WTC11 (cell line): ENCODE measurements at regions not wholly inside any gene's neighbourhood (a gene's known extent, or its start where the extent isn't known, plus 50 kb on each side); places are given as distances from the start of the nearest gene placed in this dataset.

ENCODE experiments used
- ATAC-seq: fragments of 200-7000 bp; cut with Tn5 transposase; 2 replicates; pipeline ENCODE4 v1.10.0; 2021; ENCODE audit warnings: mild to moderate bottlenecking, moderate library complexity
- CTCF ChIA-PET: fragments of 300-600 bp; sonication (Branson Sonifier 250); formaldehyde crosslinking; loops from one replicate; lab custom pipeline; 2021; ENCODE audit warnings: antibody characterized with exemption; lab: Charles Lee
- POLR2A ChIA-PET: fragments of 350-600 bp; sonication (Branson Sonifier 250); formaldehyde crosslinking; loops from one replicate; lab custom pipeline; 2021; ENCODE audit warnings: antibody characterized with exemption; lab: Charles Lee
- DNase-seq: peaks from one replicate; pipeline ENCODE4 v3.0.0; 2021; ENCODE audit warnings: low spot score
- H3K27ac Mint-ChIP-seq: 2 replicates; pipeline ENCODE4 v1.8.0; 2021; ENCODE audit warnings: mixed read lengths
- H3K27me3 Mint-ChIP-seq: 2 replicates; pipeline ENCODE4 v1.8.0; 2021; ENCODE audit warnings: low read depth, mild to moderate bottlenecking, moderate library complexity, mixed read lengths
- H3K36me3 Mint-ChIP-seq: 2 replicates; pipeline ENCODE4 v1.8.0; 2021; ENCODE audit warnings: mixed read lengths
- H3K4me1 Mint-ChIP-seq: 2 replicates; pipeline ENCODE4 v1.8.0; 2022; ENCODE audit warnings: mixed read lengths
- H3K4me3 Mint-ChIP-seq: 2 replicates; pipeline ENCODE4 v1.8.0; 2021; ENCODE audit warnings: mild to moderate bottlenecking, moderate library complexity, mixed read lengths
- H3K9me3 Mint-ChIP-seq: 2 replicates; pipeline ENCODE4 v1.8.0; 2021; ENCODE audit warnings: mixed read lengths
- CBFB ChIP-seq: sonication (generic); formaldehyde crosslinking; IDR thresholded peaks from 2 replicates; pipeline ENCODE4 v1.8.1; 2022; ENCODE audit warnings: mild to moderate bottlenecking, low read depth, missing genetic modification reagents
- FOXP1 ChIP-seq: sonication (generic); formaldehyde crosslinking; IDR thresholded peaks from 2 replicates; pipeline ENCODE4 v1.8.0; 2022; ENCODE audit warnings: missing genetic modification reagents, mild to moderate bottlenecking, moderate library complexity, borderline replicate concordance
- IRF2 ChIP-seq: sonication (generic); formaldehyde crosslinking; IDR thresholded peaks from 2 replicates; pipeline ENCODE4 v1.8.0; 2022; ENCODE audit warnings: low read depth, missing genetic modification reagents, borderline replicate concordance
- KAT7 ChIP-seq: sonication (generic); formaldehyde crosslinking; IDR thresholded peaks from 2 replicates; pipeline ENCODE4 v1.8.1; 2023; ENCODE audit warnings: missing genetic modification reagents, mild to moderate bottlenecking, borderline replicate concordance
- MXD4 ChIP-seq: fragments of 250-450 bp; sonication (Bioruptor Pico); IDR thresholded peaks from 2 replicates; pipeline ENCODE4 v1.8.0; 2021; ENCODE audit warnings: mild to moderate bottlenecking, moderate library complexity, borderline replicate concordance
- MYBL2 ChIP-seq: sonication (generic); formaldehyde crosslinking; IDR thresholded peaks from 2 replicates; pipeline ENCODE4 v1.8.1; 2023; ENCODE audit warnings: mild to moderate bottlenecking, moderate library complexity, missing genetic modification reagents
- NR1H2 ChIP-seq: sonication (generic); formaldehyde crosslinking; IDR thresholded peaks from 2 replicates; pipeline ENCODE4 v1.9.0; 2021; ENCODE audit warnings: mild to moderate bottlenecking, moderate library complexity, missing genetic modification reagents
- NR3C1 ChIP-seq: sonication (generic); formaldehyde crosslinking; conservative IDR thresholded peaks from 2 replicates; pipeline ENCODE4 v1.8.1; 2023; ENCODE audit warnings: low read depth, mild to moderate bottlenecking, missing genetic modification reagents
- OVOL2 ChIP-seq: fragments of 250-450 bp; sonication (Bioruptor Pico); IDR thresholded peaks from 2 replicates; pipeline ENCODE4 v1.9.0; 2021; ENCODE audit warnings: mild to moderate bottlenecking, borderline replicate concordance
- RELA ChIP-seq: sonication (generic); formaldehyde crosslinking; IDR thresholded peaks from 2 replicates; pipeline ENCODE4 v1.8.1; 2022; ENCODE audit warnings: missing genetic modification reagents, mild to moderate bottlenecking, borderline replicate concordance
- SP1 ChIP-seq: sonication (generic); formaldehyde crosslinking; conservative IDR thresholded peaks from 2 replicates; pipeline ENCODE4 v1.8.1; 2022; ENCODE audit warnings: missing genetic modification reagents
- USF1 ChIP-seq: sonication (generic); formaldehyde crosslinking; IDR thresholded peaks from 2 replicates; pipeline ENCODE4 v1.8.0; 2022; ENCODE audit warnings: mild to moderate bottlenecking, missing genetic modification reagents
- ZNF121 ChIP-seq: sonication (generic); formaldehyde crosslinking; IDR thresholded peaks from 2 replicates; pipeline ENCODE4 v1.8.0; 2023; ENCODE audit warnings: missing genetic modification reagents
- TF ChIP-seq, protein P1 (sequence below): sonication (generic); formaldehyde crosslinking; IDR thresholded peaks from 2 replicates; pipeline ENCODE4 v1.8.1; 2023; ENCODE audit warnings: mild to moderate bottlenecking, missing genetic modification reagents, borderline replicate concordance
- TF ChIP-seq, protein P2 (sequence below): sonication (generic); formaldehyde crosslinking; IDR thresholded peaks from 2 replicates; pipeline ENCODE4 v1.8.1; 2022; ENCODE audit warnings: mild to moderate bottlenecking, moderate library complexity, missing genetic modification reagents
- TF ChIP-seq, protein P3 (sequence below): fragments of 250-450 bp; sonication (Bioruptor Pico); IDR thresholded peaks from 2 replicates; pipeline ENCODE4 v1.9.0; 2021; ENCODE audit warnings: moderate library complexity, mild to moderate bottlenecking, inconsistent platforms, borderline replicate concordance
- TF ChIP-seq, protein P4 (sequence below): sonication (generic); formaldehyde crosslinking; IDR thresholded peaks from 2 replicates; pipeline ENCODE4 v1.8.1; 2023; ENCODE audit warnings: mild to moderate bottlenecking, missing genetic modification reagents, moderate library complexity
- TF ChIP-seq, protein P5 (sequence below): sonication (generic); formaldehyde crosslinking; conservative IDR thresholded peaks from 2 replicates; pipeline ENCODE4 v1.8.1; 2022; ENCODE audit warnings: mild to moderate bottlenecking, missing genetic modification reagents
- TF ChIP-seq, protein P6 (sequence below): sonication (generic); formaldehyde crosslinking; IDR thresholded peaks from 2 replicates; pipeline ENCODE4 v1.8.0; 2023; ENCODE audit warnings: mild to moderate bottlenecking, missing genetic modification reagents

- TF ChIP-seq, protein P1, sequence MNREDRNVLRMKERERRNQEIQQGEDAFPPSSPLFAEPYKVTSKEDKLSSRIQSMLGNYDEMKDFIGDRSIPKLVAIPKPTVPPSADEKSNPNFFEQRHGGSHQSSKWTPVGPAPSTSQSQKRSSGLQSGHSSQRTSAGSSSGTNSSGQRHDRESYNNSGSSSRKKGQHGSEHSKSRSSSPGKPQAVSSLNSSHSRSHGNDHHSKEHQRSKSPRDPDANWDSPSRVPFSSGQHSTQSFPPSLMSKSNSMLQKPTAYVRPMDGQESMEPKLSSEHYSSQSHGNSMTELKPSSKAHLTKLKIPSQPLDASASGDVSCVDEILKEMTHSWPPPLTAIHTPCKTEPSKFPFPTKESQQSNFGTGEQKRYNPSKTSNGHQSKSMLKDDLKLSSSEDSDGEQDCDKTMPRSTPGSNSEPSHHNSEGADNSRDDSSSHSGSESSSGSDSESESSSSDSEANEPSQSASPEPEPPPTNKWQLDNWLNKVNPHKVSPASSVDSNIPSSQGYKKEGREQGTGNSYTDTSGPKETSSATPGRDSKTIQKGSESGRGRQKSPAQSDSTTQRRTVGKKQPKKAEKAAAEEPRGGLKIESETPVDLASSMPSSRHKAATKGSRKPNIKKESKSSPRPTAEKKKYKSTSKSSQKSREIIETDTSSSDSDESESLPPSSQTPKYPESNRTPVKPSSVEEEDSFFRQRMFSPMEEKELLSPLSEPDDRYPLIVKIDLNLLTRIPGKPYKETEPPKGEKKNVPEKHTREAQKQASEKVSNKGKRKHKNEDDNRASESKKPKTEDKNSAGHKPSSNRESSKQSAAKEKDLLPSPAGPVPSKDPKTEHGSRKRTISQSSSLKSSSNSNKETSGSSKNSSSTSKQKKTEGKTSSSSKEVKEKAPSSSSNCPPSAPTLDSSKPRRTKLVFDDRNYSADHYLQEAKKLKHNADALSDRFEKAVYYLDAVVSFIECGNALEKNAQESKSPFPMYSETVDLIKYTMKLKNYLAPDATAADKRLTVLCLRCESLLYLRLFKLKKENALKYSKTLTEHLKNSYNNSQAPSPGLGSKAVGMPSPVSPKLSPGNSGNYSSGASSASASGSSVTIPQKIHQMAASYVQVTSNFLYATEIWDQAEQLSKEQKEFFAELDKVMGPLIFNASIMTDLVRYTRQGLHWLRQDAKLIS (CRISPR knock-in tag), result no peak
- no peak for TF ChIP-seq NR3C1 (CRISPR knock-in tag)
- TF ChIP-seq MXD4, result no peak
- TF ChIP-seq NR1H2 (CRISPR knock-in tag), result no peak
- TF ChIP-seq SP1 (CRISPR knock-in tag), result no peak
- TF ChIP-seq, protein P2, sequence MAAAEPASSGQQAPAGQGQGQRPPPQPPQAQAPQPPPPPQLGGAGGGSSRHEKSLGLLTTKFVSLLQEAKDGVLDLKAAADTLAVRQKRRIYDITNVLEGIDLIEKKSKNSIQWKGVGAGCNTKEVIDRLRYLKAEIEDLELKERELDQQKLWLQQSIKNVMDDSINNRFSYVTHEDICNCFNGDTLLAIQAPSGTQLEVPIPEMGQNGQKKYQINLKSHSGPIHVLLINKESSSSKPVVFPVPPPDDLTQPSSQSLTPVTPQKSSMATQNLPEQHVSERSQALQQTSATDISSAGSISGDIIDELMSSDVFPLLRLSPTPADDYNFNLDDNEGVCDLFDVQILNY (CRISPR knock-in tag), result no peak
- TF ChIP-seq, protein P3, sequence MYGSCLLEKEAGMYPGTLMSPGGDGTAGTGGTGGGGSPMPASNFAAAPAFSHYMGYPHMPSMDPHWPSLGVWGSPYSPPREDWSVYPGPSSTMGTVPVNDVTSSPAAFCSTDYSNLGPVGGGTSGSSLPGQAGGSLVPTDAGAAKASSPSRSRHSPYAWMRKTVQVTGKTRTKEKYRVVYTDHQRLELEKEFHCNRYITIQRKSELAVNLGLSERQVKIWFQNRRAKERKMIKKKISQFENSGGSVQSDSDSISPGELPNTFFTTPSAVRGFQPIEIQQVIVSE (CRISPR knock-in tag), result no peak
- TF ChIP-seq CBFB, result no peak
- TF ChIP-seq IRF2 (CRISPR knock-in tag), result no peak
- TF ChIP-seq RELA (CRISPR knock-in tag), result no peak
- TF ChIP-seq, all 79 proteins: peak for 0
Measured at GRCh38 chrX:6738518-6739470, 203.9 kb upstream of the VCX3A start (continued).

DNA sequence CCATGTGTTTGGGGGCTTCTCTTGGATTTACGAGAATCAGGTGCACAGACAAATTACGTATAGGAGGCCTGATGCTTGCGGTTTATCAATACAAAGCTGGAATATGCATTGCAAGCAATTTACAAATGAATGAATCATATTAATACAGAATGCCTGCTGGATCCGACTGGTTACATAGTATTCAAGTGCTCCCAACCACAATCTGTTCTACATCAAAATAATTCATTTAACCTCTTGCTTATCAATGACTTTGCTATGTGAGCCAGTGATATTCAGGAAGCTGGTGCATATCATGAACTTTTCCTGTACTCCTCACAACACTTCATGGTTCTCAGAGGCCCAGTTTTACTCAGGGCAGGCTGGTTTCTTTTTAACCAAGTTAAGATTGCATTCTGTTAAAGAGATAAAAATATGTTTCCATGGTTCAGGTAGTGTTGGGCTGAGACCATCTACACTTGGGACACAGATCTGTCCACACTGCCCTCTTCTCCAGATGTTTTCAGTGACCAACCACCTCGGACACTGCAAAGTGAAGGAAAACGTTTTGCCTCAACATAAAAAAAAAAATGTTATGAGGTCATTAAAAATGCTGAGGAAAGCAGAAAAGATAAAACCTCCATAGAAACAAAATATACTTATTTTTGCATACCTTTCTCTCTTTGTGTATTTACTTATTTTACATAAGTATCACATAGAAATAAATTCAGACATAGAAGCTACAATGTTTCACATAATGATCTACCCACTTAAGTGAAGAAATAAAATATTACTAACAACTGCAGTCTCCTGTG is 200.1 kb upstream of the VCX3A start:
- Mint-ChIP-seq H3K36me3 (no peaks in the 10 kb centered on the region; the same call in 1 of the 2 replicates), H3K27ac (no peak overlapping the region)
- CTCF ChIA-PET, result no interaction called here

More for the DNA sequence above, 200.1 kb upstream of the VCX3A start:
- Mint-ChIP-seq H3K4me3 (no peak overlapping the region), H3K9me3 (0 out of 2 replicates have a peak, but pooled peaks cover 5% of the 10 kb centered on the region), H3K27me3 (no peaks in the 10 kb centered on the region), H3K4me1 (peaks cover 11% of the 10 kb centered on the region)
- POLR2A ChIA-PET, result no interaction called here
- TF ChIP-seq OVOL2 (CRISPR knock-in tag) (no peak), ZNF121 (no peak), KAT7 (CRISPR knock-in tag) (no peak), CBFB (no peak), RELA (CRISPR knock-in tag) (no peak), MYBL2 (CRISPR knock-in tag) (no peak), USF1 (CRISPR knock-in tag) (no peak), FOXP1 (CRISPR knock-in tag) (no peak)
- TF ChIP-seq, protein P4, sequence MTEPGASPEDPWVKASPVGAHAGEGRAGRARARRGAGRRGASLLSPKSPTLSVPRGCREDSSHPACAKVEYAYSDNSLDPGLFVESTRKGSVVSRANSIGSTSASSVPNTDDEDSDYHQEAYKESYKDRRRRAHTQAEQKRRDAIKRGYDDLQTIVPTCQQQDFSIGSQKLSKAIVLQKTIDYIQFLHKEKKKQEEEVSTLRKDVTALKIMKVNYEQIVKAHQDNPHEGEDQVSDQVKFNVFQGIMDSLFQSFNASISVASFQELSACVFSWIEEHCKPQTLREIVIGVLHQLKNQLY (CRISPR knock-in tag), result no peak
- TF ChIP-seq, protein P5, sequence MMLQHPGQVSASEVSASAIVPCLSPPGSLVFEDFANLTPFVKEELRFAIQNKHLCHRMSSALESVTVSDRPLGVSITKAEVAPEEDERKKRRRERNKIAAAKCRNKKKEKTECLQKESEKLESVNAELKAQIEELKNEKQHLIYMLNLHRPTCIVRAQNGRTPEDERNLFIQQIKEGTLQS (CRISPR knock-in tag), result no peak
- TF ChIP-seq, protein P3 (CRISPR knock-in tag), result no peak
- TF ChIP-seq, protein P6, sequence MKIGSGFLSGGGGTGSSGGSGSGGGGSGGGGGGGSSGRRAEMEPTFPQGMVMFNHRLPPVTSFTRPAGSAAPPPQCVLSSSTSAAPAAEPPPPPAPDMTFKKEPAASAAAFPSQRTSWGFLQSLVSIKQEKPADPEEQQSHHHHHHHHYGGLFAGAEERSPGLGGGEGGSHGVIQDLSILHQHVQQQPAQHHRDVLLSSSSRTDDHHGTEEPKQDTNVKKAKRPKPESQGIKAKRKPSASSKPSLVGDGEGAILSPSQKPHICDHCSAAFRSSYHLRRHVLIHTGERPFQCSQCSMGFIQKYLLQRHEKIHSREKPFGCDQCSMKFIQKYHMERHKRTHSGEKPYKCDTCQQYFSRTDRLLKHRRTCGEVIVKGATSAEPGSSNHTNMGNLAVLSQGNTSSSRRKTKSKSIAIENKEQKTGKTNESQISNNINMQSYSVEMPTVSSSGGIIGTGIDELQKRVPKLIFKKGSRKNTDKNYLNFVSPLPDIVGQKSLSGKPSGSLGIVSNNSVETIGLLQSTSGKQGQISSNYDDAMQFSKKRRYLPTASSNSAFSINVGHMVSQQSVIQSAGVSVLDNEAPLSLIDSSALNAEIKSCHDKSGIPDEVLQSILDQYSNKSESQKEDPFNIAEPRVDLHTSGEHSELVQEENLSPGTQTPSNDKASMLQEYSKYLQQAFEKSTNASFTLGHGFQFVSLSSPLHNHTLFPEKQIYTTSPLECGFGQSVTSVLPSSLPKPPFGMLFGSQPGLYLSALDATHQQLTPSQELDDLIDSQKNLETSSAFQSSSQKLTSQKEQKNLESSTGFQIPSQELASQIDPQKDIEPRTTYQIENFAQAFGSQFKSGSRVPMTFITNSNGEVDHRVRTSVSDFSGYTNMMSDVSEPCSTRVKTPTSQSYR (CRISPR knock-in tag), result no peak
- ATAC-seq (no peak), DNase-seq (no peak)
